Hepatic stellate cell (primary cell): ENCODE measurements at regions not wholly inside any gene's neighbourhood (a gene's known extent, or its start where the extent isn't known, plus 50 kb on each side); places are given as distances from the start of the nearest gene placed in this dataset.
"Not testable (repeated sequence)": the region's sequence is repeated elsewhere in the genome, so short reads cannot be mapped to it uniquely, and the experiment has no call there.

Experiments
- DNase-seq: peaks from one replicate; pipeline ENCODE4 v3.0.0; 2011; ENCODE audit warnings: low spot score

- no peak for DNase-seq
Measured at GRCh38 chr11:29627541-29627940, 389.3 kb downstream of the KCNA4 start.

GRCh38 chr11:29623144-29623722, 393.6 kb downstream of the KCNA4 start:
- no peak for DNase-seq

DNA sequence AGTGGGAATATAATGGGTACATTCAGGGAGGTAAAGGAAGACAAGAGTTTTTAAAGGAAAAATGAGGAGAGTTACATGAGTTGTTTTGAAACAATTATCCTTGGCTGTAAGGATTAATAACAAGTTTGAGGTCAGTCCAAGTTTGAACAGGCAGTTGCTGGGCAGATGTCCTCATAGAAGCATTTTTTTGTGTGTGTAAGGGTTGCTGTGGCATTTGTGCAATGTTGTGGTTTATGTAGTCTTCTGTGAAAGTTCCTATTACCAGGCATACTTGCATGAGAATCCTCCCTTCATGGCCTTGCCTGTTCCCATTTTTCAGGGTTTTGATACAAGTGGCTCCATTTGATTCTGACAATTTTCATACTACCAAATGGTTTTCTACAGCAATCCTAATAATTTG, 400.2 kb downstream of the KCNA4 start:
- DNase-seq = no peak

- no peak for DNase-seq
Measured at GRCh38 chr11:29612423-29612822, 404.4 kb downstream of the KCNA4 start.

GRCh38 chr11:29606330-29607031, 410.3 kb downstream of the KCNA4 start:
- DNase-seq = no peak

GRCh38 chr11:29600151-29600575, 416.7 kb downstream of the KCNA4 start:
- DNase-seq = not testable (repeated sequence)

DNA sequence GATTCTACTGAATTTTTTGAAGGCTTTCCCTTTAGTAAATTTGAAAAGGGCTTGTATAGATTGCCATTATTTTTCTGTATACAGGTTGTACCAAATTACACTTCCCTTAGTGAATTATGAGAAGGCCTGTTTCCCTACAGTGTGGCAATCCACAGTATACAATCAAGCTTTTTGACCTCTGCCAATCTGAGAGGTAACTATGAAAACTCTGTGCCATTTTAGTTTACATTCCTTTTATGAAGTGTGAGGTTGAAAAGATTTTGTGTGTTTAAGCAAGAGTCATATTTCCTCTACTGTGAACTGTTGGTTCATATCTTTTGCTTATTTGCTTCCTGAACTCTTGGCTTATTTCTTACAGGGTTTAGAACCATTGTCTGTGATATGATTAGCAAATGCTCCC, 432.5 kb downstream of the KCNA4 start:
- no peak for DNase-seq

GRCh38 chr11:29578806-29579205, 438.0 kb downstream of the KCNA4 start:
- DNase-seq = no peak

- no peak for DNase-seq
Measured at GRCh38 chr11:29564486-29564885, 452.3 kb downstream of the KCNA4 start.

DNA sequence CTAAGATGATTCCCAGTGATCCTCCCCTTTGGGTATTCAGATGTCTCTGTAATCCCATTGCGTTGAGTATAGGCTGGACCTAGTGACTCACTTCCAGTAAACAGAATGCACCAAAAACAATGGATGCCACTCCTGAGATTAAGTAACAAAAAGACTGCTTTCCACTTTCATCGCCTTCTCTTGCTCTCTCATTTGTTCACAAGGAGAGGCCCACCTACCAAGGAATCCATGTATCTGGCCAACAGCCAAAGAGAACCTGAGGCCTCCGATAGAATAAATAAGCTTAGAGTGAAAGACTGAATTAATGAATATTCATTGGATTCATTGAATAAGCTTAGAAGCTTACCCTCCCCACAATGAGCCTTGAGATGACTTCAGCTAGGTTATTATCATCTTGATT, 454.6 kb downstream of the KCNA4 start:
- no peak for DNase-seq

DNA sequence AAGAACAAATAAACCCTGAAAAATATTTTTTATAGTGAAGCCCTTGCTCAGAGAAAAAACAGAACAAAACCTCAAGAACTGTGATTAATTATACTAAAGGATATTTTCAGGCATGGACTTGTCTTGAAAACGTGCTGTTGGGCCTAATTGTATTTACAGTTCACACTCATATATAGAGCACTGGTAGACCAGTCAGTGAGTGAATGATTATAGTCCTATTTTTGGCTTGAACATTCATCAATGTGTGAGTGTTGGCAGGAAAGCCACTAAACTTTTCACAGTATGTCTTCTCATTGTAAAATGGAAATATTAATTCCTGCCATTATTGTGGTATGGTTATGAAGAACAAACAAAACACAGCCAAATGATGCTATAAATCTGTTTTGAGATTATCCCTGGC, 462.8 kb downstream of the KCNA4 start:
- no peak for DNase-seq

DNA sequence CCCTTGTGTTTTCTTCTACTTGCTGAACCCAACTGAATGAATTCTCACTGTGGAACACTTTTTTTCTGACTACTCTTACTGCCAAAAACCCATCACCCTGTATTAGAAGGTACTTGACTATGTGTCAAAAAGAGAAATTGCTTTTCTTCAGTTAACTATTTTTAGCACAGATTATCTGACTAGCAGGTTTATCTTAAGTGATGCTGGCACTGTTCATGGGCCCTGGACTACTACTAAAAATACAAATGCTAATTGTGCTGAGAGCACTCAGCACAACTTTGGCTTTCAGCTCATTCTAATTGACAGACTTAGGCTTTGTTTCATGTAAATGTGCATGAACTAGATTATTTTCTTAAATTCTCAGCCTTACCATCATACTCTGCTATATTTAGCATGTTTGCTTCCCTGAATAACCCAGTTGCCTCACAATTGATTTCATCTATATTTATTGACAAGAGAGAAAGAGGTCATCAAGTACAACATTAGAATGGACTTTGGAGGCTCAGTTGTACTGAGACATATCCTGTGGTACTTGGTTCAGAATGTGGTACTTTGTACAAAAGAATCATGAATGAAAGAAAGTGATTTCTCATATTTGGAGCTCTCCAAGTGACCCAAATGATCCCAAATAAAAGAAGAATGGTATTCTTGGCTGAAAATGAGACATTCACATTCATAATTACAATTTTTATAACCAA, 478.3 kb downstream of the KCNA4 start:
- no peak for DNase-seq

DNA sequence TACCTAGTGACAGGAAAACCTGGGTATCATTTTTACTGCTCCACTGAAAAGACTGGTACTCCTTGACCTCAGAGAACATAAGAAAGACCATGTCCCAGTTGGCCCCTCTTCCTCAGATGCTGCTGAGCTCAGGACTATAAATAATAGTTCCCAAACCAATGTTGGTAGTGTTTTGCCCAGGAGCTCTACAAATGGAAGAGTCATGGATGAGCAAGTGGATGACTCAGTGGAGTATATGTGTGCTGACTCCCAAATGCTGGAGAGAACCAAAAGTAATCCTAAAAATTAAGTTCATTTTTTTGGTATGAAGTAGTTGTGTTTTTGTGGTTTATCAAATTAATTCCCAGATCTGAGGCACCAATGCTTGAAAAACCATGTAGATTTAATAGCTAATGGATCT, 482.0 kb downstream of the KCNA4 start:
- no peak for DNase-seq

GRCh38 chr11:29530961-29531360, 485.9 kb downstream of the KCNA4 start:
- DNase-seq = no peak

DNA sequence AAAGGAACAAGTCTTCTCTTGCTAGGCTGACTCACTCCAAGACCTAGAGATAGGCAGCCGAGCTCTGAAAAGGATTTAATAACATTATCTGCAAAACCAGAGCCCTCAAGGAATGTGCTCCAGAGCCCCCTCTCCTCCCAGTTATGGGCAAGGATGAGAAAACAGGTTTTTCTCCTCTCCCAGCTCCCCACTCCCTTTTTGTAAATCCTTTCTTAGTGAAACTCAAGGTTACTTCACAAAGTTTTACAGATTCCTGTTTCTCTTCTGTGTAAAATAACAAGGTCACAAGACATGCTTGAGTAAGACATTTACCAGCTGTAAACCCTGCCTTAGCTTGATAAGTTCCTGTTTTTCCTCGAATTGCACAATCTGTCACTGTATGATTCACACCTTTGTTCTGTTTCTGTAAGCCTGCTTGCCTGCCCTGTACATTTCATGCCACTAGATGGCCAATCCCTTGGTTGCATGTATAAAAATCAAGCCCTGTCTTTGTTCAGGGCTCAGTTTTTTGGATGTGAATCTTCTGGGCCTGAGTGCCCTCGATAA, 489.4 kb downstream of the KCNA4 start:
- DNase-seq = no peak

DNA sequence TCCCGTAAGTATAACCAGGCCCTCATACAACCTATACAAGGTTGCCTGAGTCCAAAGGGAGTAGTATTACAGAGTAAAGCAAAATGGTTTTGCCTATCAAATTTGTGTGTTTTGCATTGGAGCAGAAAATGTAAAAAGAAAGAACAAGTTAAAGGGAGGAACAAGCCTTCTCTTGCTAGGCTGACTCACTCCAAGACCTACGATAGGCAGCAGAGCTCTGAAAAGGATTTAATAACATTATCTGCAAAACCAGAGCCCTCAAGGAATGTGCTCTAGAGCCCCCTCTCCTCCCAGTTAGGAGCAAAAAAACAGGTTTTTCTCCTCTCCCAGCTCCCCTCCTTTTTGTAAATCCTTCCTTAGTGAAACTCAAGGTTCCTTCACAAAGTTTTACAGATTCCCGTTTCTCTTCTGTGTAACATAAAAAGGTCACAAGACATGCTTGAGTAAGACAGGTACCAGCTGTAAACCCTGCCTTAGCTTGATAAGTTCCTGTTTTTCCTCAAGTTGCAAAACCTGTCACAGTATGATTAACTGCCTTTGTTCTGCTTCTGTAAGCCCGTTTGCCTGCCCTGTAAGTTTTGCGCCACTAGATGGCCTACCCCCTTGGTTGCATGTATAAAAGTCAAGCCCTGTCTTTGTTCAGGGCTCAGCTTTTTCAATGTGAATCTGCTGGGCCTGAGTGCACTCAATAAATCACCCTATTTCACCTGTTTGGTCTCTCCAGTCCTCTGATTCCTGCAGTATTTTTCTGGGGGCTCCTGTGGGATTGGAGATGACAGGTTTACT, 498.2 kb downstream of the KCNA4 start:
- DNase-seq = no peak

DNA sequence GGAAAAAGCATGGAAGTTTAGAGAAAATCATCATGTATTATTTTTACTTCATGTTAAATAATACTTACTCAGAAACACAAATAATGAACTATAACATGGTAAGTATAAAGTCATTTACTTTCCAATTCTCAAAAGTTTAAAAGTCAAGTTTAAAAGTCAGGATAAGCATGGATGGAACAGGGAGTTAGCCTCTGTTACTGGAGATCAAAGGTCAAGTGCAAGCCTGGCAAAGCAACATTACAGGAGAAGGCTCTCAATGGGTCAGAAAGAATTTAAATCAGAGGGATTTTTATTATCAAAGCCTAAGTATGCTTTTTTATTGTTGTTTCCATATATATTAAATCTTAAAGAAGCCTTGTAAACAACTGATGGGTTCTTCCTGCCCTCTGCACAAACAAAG, 505.4 kb downstream of the KCNA4 start:
- DNase-seq = no peak

DNA sequence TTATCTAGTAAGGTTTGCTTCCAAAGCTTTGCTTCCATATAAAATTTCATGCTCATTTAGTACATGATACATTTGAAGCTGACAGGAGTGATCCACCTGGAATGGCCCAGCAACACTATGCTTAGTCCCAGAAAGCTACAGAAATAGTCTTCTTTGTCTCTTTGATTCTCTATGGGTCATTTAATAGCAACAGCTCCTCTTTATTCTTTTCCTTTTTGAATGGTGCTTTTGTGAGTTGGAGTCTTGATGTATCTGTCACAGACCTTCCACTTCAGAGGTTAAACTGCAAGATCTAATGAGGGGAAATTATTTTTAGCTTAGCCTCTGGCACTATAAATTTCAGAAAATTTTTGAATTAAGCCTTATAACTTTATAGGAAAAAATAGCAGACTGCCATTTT, 509.5 kb downstream of the KCNA4 start:
- DNase-seq = no peak

DNA sequence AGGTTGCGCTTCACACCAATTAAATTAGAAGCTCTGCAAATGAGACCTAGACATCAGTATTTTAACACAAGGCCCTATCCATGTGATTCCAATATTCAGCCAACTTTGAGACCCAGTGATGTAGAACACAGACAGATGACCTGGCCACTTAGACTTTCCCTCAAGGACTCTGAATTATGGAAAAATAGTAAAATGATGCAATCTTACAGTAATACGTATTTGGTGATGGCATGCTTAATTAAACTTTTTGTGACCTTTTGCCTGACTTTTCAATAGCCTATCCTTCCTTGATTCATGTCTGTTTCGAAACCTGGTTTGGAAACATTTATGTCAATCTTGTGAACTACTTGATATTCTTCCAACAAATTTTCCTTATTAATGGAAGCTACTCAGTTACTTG, 521.2 kb downstream of the KCNA4 start:
- DNase-seq = no peak

- DNase-seq = no peak
Measured at GRCh38 chr11:29490938-29491337, 525.9 kb downstream of the KCNA4 start.

GRCh38 chr11:29486301-29486700, 530.5 kb downstream of the KCNA4 start:
- DNase-seq = no peak

DNA sequence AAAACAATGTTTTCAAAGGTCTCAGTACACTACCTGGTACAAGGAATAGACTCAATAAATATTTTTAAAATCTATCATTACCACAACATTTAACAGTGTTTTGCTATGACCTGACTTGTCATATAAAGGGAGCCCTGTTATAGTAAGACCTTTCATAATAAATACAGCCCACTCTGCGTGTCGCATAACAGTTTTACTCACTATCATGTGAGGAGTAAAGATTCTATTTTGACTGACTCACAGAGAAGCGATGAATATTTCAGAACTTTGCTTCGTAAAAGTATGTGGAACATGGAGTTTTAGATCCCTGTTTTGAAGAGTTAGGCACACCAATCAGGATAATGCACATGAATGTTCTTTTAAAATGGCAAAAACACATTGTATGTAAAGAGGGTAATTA, 531.2 kb downstream of the KCNA4 start:
- DNase-seq = no peak
